ENCODE measurements at regions not wholly inside any gene's neighbourhood (a gene's known extent, or its start where the extent isn't known, plus 50 kb on each side); places are given as distances from the start of the nearest gene placed in this dataset.

DNA sequence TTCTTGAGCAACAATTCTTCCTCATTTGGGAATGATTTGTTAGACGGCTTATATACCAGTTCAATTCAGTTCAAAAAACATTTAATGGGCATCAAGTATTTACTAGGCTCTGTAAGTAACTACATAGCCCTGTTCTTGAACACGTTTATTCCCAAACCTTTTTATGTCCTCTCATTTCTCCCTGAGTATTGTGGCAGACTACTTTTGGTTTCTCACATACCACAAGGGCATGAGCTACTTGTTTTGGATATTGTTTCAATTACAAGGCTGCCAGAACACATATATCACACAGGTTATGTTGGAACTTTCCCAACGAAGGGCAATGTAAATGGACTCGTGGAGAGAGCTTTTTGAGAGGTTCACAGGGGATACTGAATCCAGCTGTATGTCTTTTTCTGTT, 363.8 kb upstream of the NAALADL2 start:
- Histone ChIP-seq H3K23me2 (ENCODE audit: low read depth, low read length) (no peaks in the 10 kb centered on the region), H3K4ac (replicated peaks; ENCODE audit: insufficient read length, low read depth, low read length) (no peak overlapping the region), H2BK15ac (ENCODE audit: low read length) (no peak overlapping the region), H4K91ac (replicated peaks; ENCODE audit: insufficient read length, low read length) (no peak overlapping the region), H2BK120ac (replicated peaks; ENCODE audit: low read depth, low read length) (no peak overlapping the region), H3K56ac (replicated peaks; ENCODE audit: insufficient read length, low read depth, low read length) (no peak overlapping the region), H3K36me3 (ENCODE audit: control insufficient read depth in 2 of 4, insufficient read depth in 4 of 4, low read length in 3 of 4) (no peaks in the 10 kb centered on the region), H3K79me2 (ENCODE audit: control insufficient read depth in 1 of 2, insufficient read depth in 2 of 2, low read length in 2 of 2) (no peaks in the 10 kb centered on the region), H3K9me3 (ENCODE audit: insufficient read depth in 2 of 2, low read depth in 1 of 2, low read length in 1 of 2) (no peaks in the 10 kb centered on the region), H3K79me1 (ENCODE audit: low read depth, low read length) (no peaks in the 10 kb centered on the region), H3K9ac (replicated peaks in 1 of 4; ENCODE audit: extremely low read depth in 1 of 4, low read depth in 3 of 4, low read length in 3 of 4) (no peak overlapping the region), H2AK5ac (ENCODE audit: low read depth, low read length) (no peak overlapping the region), H3K27me3 (replicated peaks in 1 of 4; ENCODE audit: control insufficient read depth in 3 of 4, extremely low read depth in 1 of 4, insufficient read depth in 3 of 4, low read length in 3 of 4) (no peaks in the 10 kb centered on the region), H2BK12ac (ENCODE audit: low read depth, low read length) (no peak overlapping the region), H3K18ac (ENCODE audit: extremely low read depth, low read length) (no peak overlapping the region), H2BK5ac (ENCODE audit: low read depth, low read length) (no peak overlapping the region), H2AFZ (ENCODE audit: low read length) (no peak overlapping the region), H3K27ac (ENCODE audit: low read depth, low read length) (no peak overlapping the region), H3K4me2 (ENCODE audit: insufficient read depth in 1 of 2, low read depth in 2 of 2, low read length in 2 of 2) (no peak overlapping the region), H4K5ac (ENCODE audit: insufficient read length, low read depth, low read length) (no peak overlapping the region), H4K20me1 (replicated peaks in 1 of 2; ENCODE audit: control insufficient read depth in 1 of 2, insufficient read depth in 2 of 2, low read length in 2 of 2) (no peaks in the 10 kb centered on the region), H3K4me3 (ENCODE audit: extremely low read depth in 1 of 4, insufficient read depth in 2 of 4, low read depth in 3 of 4, low read length in 4 of 4) (no peak overlapping the region), H3K14ac (ENCODE audit: insufficient read length) (no peak overlapping the region), H4K8ac (ENCODE audit: extremely low read depth, insufficient read depth, low read length) (no peak overlapping the region), H2BK20ac (ENCODE audit: low read length) (no peak overlapping the region), H3K4me1 (replicated peaks in 1 of 4; ENCODE audit: control insufficient read depth in 3 of 4, insufficient read depth in 4 of 4, low read length in 3 of 4) (no peaks in the 10 kb centered on the region), H3K23ac (ENCODE audit: insufficient read length) (no peak overlapping the region)
- ChIA-PET POLR2A (ENCODE audit: partially characterized antibody) (interaction anchor here (0.6 to 1.2 kb wide), 3 partner anchors 15 to 277 kb away, joined by 3 read pairs; no protein-coding TSS in a partner anchor), CTCF (ENCODE audit: partially characterized antibody) (interaction anchor here (0.6 kb wide), 2 partner anchors 427 to 717 kb away, joined by 3 read pairs; no protein-coding TSS in a partner anchor)
- WGBS, 2 experiments (ENCODE audit: extremely low coverage in 1 of 2, insufficient coverage in 1 of 2, insufficient read length in 1 of 2, insufficient replicate concordance in 2 of 2, low coverage in 1 of 2, low lambda C conversion rate in 2 of 2, missing lambda C conversion rate in 1 of 2), result 79% methylated on average over 4 of the region's 4 CpGs; no CpG with 5 or more reads in 1 of the 2 experiments
- DNase-seq (ENCODE audit: low read depth in 1 of 2, low spot score in 2 of 2), result no peak
- no peak for FAIRE-seq
- TF ChIP-seq TBP (IDR thresholded peaks at IDR 0.05; ENCODE audit: low read depth, low read length) (no peak), KDM5A (IDR thresholded peaks at IDR 0.05; ENCODE audit: low read length) (no peak), SIX5 (IDR thresholded peaks at IDR 0.05; ENCODE audit: low read depth, low read length) (no peak), TAF1 (IDR thresholded peaks at IDR 0.05; ENCODE audit: low read depth, low read length) (no peak), CREB1 (IDR thresholded peaks at IDR 0.05) (no peak), MAFK (IDR thresholded peaks at IDR 0.05; ENCODE audit: low read depth, low read length) (no peak), JUN (IDR thresholded peaks at IDR 0.05; ENCODE audit: low read depth, low read length) (no peak), SIRT6 (IDR thresholded peaks at IDR 0.05; ENCODE audit: low read length) (no peak), SIN3A (conservative IDR thresholded peaks at IDR 0.05 in 1 of 2, IDR thresholded peaks at IDR 0.05 in 1 of 2; ENCODE audit: low read depth in 1 of 2, low read length in 2 of 2) (no peak), TCF12 (IDR thresholded peaks at IDR 0.05; ENCODE audit: low read depth, low read length) (no peak), CHD2 (IDR thresholded peaks at IDR 0.05; ENCODE audit: low read length) (no peak), CBX8 (IDR thresholded peaks at IDR 0.05; ENCODE audit: borderline replicate concordance, low read depth, low read length) (no peak), RFX5 (IDR thresholded peaks at IDR 0.05; ENCODE audit: borderline replicate concordance, low read depth, low read length) (no peak), TAF7 (optimal IDR thresholded peaks at IDR 0.05; ENCODE audit: borderline replicate concordance, low read depth, low read length) (no peak), RBBP5 (IDR thresholded peaks at IDR 0.05; ENCODE audit: borderline replicate concordance, low read depth, low read length) (no peak)
- TF ChIP-seq, protein P1, sequence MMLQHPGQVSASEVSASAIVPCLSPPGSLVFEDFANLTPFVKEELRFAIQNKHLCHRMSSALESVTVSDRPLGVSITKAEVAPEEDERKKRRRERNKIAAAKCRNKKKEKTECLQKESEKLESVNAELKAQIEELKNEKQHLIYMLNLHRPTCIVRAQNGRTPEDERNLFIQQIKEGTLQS (IDR thresholded peaks at IDR 0.05; ENCODE audit: insufficient read depth, low read depth, low read length), result no peak
